ENCODE measurements at regions not wholly inside any gene's neighbourhood (a gene's known extent, or its start where the extent isn't known, plus 50 kb on each side); places are given as distances from the start of the nearest gene placed in this dataset.

GRCh38 chr9:86469476-86470250 is 115.5 kb upstream of the TUT7 start:
- Histone ChIP-seq H2AFZ (ENCODE audit: insufficient read depth, low read depth, low read length, poor library complexity, severe bottlenecking) (no peak overlapping the region), H3K27ac (ENCODE audit: low read depth in 1 of 2, low read length in 2 of 2) (no peak overlapping the region), H3K36me3 (replicated peaks in 1 of 2; ENCODE audit: control insufficient read depth in 1 of 2, insufficient read depth in 2 of 2, low read length in 2 of 2) (no peaks in the 10 kb centered on the region), H3K9me3 (replicated peaks in 1 of 2; ENCODE audit: control insufficient read depth in 1 of 2, insufficient read depth in 1 of 2, low read length in 2 of 2) (no peaks in the 10 kb centered on the region), H3K4me1 (ENCODE audit: control insufficient read depth in 1 of 2, insufficient read depth in 2 of 2, low read length in 2 of 2) (no peaks in the 10 kb centered on the region), H3K9ac (ENCODE audit: insufficient read depth, low read length, poor library complexity, severe bottlenecking) (no peak overlapping the region), H3K27me3 (ENCODE audit: control insufficient read depth in 2 of 2, insufficient read depth in 2 of 2, low read length in 2 of 2) (no peaks in the 10 kb centered on the region), H3K4me3 (replicated peaks in 1 of 3; ENCODE audit: low read depth in 2 of 3, low read length in 3 of 3) (no peak overlapping the region), H4K20me1 (ENCODE audit: insufficient read depth, low read length) (no peaks in the 10 kb centered on the region), H3K79me2 (ENCODE audit: insufficient read depth, low read length) (no peaks in the 10 kb centered on the region), H3K4me2 (replicated peaks; ENCODE audit: extremely low read depth, low read length, poor library complexity, severe bottlenecking) (no peak overlapping the region)
- Mint-ChIP-seq H3K27ac (no peak overlapping the region), H3K4me3 (no peak overlapping the region), H3K9me3 (peaks cover 0 to 3% (median 1%) of the 10 kb centered on the region in 7 donors), H3K36me3 (no peaks in the 10 kb centered on the region), H3K27me3 (ENCODE audit: low read depth in 3 of 3) (peaks cover 3 to 6% (median 6%) of the 10 kb centered on the region in 3 donors), H3K4me1 (no peaks in the 10 kb centered on the region)
- TF ChIP-seq CTCF (IDR thresholded peaks at IDR 0.05) = no peak
- intact Hi-C loops (cut with micrococcal nuclease) = no loop called here
- no CpG with 5 or more reads among the region's 8 CpGs for WGBS (ENCODE audit: insufficient coverage)
- DNase-seq = no peak

GRCh38 chr9:86464242-86464641 is 110.0 kb upstream of the TUT7 start:
- Mint-ChIP-seq H3K4me1 (no peaks in the 10 kb centered on the region), H3K9me3 (peaks cover 0 to 2% (median 0%) of the 10 kb centered on the region in 7 donors), H3K36me3 (no peaks in the 10 kb centered on the region), H3K27ac (no peak overlapping the region), H3K27me3 (ENCODE audit: low read depth in 3 of 3) (peaks cover 0 to 16% (median 12%) of the 10 kb centered on the region in 3 donors), H3K4me3 (no peak overlapping the region)
- peaks cover 0 to 3% of the 10 kb centered on the region in 2 donors for H3K27me3 ChIP-seq (ENCODE audit: control insufficient read depth in 2 of 2, insufficient read depth in 2 of 2, low read length in 2 of 2)
- H3K4me1 ChIP-seq (ENCODE audit: control insufficient read depth in 1 of 2, insufficient read depth in 2 of 2, low read length in 2 of 2) = no peaks in the 10 kb centered on the region
- H3K79me2 ChIP-seq (ENCODE audit: insufficient read depth, low read length) = no peaks in the 10 kb centered on the region
- H3K36me3 ChIP-seq (replicated peaks in 1 of 2; ENCODE audit: control insufficient read depth in 1 of 2, insufficient read depth in 2 of 2, low read length in 2 of 2) = no peaks in the 10 kb centered on the region
- H3K4me2 ChIP-seq (replicated peaks; ENCODE audit: extremely low read depth, low read length, poor library complexity, severe bottlenecking) = no peak overlapping the region
- H3K27ac ChIP-seq (ENCODE audit: low read depth in 1 of 2, low read length in 2 of 2) = no peak overlapping the region
- no peak overlapping the region for H3K4me3 ChIP-seq (replicated peaks in 1 of 3; ENCODE audit: low read depth in 2 of 3, low read length in 3 of 3)
- H4K20me1 ChIP-seq (ENCODE audit: insufficient read depth, low read length) = no peaks in the 10 kb centered on the region
- TF ChIP-seq CTCF (IDR thresholded peaks at IDR 0.05) = no peak
- H3K9me3 ChIP-seq (replicated peaks in 1 of 2; ENCODE audit: control insufficient read depth in 1 of 2, insufficient read depth in 1 of 2, low read length in 2 of 2) = no peaks in the 10 kb centered on the region
- H3K9ac ChIP-seq (ENCODE audit: insufficient read depth, low read length, poor library complexity, severe bottlenecking) = no peak overlapping the region
- H2AFZ ChIP-seq (ENCODE audit: insufficient read depth, low read depth, low read length, poor library complexity, severe bottlenecking) = no peak overlapping the region
- WGBS (ENCODE audit: insufficient coverage) = 79% methylated on average over 3 of the region's 3 CpGs
- DNase-seq = no peak
- intact Hi-C loops (cut with micrococcal nuclease) = no loop called here

All from CD14-positive monocyte (primary cell).